ENCODE measurements at regions not wholly inside any gene's neighbourhood (a gene's known extent, or its start where the extent isn't known, plus 50 kb on each side); places are given as distances from the start of the nearest gene placed in this dataset.
"Not testable (repeated sequence)": the region's sequence is repeated elsewhere in the genome, so short reads cannot be mapped to it uniquely, and the experiment has no call there.

GRCh38 chr2:16052571-16053052 lies 112.3 kb downstream of the MYCN start:
- DNase-seq (ENCODE audit: low spot score), result not testable (repeated sequence)

GRCh38 chr2:16051841-16052564 lies 111.7 kb downstream of the MYCN start:
- no peak for DNase-seq (ENCODE audit: low spot score)

GRCh38 chr2:16050908-16051489 lies 110.6 kb downstream of the MYCN start:
- DNase-seq (ENCODE audit: low spot score), result no peak

GRCh38 chr2:16050261-16050907 lies 110.0 kb downstream of the MYCN start:
- DNase-seq (ENCODE audit: low spot score), result no peak

DNA sequence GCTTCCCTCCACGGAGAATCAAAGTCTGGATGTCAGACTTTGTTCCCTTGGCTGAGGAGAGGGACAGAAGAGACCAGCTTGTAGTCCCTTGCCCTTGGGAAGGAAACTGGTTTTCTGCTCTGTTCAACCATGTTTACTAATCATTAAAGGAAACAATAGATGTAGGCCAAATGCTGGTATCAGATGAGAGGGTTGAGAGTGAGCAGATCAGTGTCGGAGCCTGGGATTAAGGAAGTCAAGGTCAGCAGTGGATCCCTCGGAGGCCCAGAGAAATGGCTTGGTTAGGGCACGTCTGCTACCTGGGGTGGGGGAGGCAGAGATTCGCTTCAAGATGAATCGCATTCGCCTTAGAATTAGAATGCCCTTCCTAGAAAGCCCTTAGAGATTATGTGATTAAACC lies 109.1 kb downstream of the MYCN start:
- DNase-seq (ENCODE audit: low spot score), result no peak

GRCh38 chr2:16048466-16048865 lies 108.1 kb downstream of the MYCN start:
- DNase-seq (ENCODE audit: low spot score), result no peak

DNA sequence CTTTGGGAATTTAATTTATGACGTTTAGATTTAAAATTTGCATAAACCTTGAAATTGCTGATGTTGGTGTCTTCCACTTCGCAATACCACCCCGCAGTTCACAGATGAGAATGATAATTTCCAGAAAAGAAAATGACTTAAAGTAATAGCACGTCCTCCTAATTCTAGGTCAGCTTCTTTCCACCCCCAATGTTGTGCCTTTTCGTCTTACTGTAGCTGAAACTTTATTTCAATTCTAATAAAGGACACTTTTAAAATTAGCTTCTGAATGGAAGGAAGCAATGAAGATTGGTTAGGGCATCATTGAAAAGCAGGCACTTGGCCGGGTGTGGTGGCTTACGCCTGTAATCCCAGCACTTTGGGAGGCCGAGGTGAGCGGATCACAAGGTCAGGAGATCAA lies 107.4 kb downstream of the MYCN start:
- no peak for DNase-seq (ENCODE audit: low spot score)

DNA sequence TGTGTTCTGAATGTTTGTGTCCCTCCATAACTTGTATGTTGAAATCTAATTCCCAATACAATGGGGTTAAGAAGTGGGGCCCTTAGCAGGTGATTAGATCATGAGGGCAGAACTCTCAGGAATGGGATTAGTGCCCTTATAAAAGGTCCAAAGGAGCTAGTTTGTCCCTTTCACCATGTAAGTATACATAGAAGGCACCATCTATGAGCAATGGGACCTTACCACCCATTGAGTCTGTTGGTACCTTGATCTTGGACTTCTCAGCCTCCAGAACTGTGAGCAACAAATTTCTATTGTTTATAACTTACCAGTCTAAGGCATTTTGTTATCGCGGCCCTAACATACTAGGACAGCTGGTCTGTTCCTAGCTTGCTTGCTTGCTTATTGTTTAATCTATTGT lies 106.3 kb downstream of the MYCN start:
- no peak for DNase-seq (ENCODE audit: low spot score)

DNA sequence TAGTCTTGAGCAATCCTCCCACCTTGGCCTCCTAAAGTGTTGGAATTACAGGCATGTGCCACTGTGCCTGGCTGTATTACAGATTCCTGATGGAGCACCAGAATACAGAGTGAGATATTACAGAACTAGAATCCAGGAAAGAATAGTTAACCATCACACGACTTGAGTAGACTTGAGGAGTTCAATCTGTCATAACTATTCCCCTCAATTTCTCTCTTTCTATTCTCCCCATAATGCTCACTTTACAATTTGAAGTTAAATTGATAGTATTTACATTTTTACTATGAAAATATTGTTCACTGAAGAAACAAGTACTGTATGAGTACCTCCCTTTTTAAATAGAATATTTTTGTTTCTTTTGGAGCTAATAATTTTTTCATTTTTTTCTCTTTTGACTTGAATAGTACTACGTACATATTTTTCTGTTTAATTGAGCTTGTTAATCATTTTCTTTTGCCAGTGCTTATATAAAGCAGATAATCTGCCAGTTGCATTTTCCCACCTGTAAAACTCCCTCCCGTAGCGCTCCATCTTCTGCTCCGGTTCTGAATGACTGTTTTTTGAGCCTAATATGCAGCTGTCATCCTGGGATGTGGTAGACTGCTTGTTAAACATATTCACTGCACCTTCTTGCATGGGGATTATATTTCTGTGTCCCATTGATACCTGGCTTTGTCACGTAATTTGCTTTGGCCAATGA lies 105.5 kb downstream of the MYCN start:
- DNase-seq (ENCODE audit: low spot score), result no peak

DNA sequence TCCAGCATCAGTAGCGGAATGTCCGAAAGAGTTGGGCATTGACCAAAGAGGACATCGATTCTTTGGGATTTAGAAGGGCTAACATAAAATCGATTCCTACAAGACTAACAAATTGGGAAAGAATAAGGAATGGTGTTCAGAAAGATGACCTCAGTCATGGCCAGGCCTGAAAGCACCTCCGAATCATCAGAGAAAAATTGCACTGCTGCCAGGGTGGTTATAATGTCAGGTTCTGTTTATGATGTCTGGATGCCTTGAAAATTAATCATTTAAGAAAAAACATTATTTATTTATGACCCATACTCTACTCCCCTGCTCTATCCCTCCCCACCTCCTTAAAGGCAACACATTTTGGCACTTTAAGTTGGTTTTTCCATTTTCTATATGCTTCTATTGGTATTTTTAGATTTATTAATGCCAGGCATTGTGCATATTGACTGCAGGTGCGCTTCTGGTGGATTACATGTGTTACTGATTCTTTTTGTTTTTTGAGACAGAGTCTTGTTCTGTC lies 104.7 kb downstream of the MYCN start:
- no peak for DNase-seq (ENCODE audit: low spot score)

GRCh38 chr2:16043627-16044026 lies 103.3 kb downstream of the MYCN start:
- no peak for DNase-seq (ENCODE audit: low spot score)

- no peak for DNase-seq (ENCODE audit: low spot score)
Measured at GRCh38 chr2:16043192-16043591, 102.8 kb downstream of the MYCN start.

DNA sequence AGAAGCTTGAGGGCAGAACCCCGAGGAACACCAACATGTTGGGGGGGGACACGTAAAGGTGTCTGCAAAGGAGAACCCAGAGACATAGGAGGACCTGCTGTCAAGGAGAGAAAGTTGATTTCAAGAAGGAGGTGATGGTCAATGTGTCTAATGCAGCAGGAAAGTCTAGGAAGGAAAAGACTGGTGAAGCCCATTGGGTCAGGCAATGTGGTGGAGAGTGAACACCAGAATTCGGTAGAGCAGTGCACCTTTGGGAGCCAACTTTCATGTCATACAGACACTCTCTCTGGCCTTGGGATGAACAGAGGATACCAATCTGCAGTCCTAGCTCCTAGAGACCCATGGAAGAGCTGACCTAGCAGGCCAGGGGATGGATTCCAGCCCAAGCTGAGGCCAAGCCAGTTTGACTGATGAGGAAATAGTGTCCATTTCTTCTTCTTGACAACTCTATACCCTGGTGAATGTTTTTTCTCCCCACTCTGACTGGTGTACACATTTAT lies 101.9 kb downstream of the MYCN start:
- no peak for DNase-seq (ENCODE audit: low spot score)

GRCh38 chr2:16040271-16041010 lies 100.1 kb downstream of the MYCN start:
- DNase-seq (ENCODE audit: low spot score), result no peak

DNA sequence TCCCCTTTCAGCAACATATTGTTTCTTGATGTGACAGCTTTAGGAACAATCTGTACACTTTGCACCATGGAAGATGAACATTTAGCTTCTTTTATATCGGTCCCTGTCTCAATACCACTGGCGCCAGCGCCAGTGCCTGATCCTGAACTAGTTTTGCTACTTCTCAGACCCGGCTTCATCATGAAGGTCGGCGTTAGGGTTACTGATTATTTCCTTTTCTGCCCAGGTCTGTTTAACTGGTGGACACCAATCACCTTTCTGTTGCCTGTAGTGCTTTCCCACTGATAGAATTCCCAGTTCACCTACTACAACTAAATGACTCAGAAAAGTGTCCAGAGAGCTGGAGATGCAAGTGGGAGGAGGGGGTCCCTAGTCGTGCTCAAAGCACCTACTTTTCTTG lies 99.5 kb downstream of the MYCN start:
- no peak for DNase-seq (ENCODE audit: low spot score)

DNA sequence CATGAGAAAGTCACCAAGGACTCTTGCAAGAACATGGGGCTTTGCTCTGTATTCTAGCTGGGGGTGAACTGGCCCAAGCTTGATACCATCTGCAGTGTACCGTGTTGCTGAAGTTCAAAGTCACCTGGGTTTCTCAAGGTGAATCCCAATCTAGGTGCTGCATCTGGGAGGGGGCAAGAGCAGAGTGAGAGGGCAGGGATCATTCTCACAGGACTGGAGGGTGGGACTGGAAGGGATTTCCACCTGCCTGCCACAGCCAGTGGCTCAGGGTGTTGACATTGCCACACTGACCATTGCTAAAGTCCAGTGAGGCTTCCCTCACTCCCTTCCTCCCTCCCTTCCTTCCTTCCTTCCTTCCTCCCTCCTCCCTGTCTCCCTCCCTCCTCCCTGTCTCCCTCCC lies 98.7 kb downstream of the MYCN start:
- no peak for DNase-seq (ENCODE audit: low spot score)

DNA sequence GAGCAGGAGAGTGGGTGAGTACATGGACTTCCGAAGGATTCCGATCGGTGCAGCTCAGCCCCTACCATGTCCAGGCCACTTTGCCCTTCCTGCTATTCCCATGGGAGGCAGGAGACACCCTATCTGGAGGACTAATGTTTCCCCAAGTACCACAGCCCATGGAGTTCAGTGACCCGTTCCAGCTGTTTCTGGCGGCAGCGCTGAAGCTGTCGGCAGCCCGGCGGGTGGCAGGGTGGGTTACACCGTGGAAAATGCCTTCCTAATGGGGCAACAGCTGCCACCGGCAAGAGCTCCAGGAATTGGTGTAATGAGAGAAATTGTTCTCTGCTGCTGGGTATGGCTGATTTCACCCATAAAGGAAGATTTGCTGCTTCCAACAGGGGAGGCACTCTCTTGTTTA lies 98.3 kb downstream of the MYCN start:
- DNase-seq (ENCODE audit: low spot score), result no peak

- no peak for DNase-seq (ENCODE audit: low spot score)
Measured at GRCh38 chr2:16037808-16038457, 97.6 kb downstream of the MYCN start.

- DNase-seq (ENCODE audit: low spot score), result no peak
Measured at GRCh38 chr2:16036951-16037350, 96.6 kb downstream of the MYCN start.

- no peak for DNase-seq (ENCODE audit: low spot score)
Measured at GRCh38 chr2:16035747-16036745, 95.7 kb downstream of the MYCN start.

Measured in ecto neural progenitor cell (in vitro differentiated cells).